HepG2 (cell line): ENCODE measurements at regions not wholly inside any gene's neighbourhood (a gene's known extent, or its start where the extent isn't known, plus 50 kb on each side); places are given as distances from the start of the nearest gene placed in this dataset.

Source experiments
- HDAC6 ChIP-seq: fragments of 200-600 bp; sonication (generic); IDR thresholded peaks from 2 replicates; pipeline ENCODE4 v1.7.0; 2017; ENCODE audit warnings: mild to moderate bottlenecking, antibody characterized with exemption, low read length, low read depth
- RFX5 ChIP-seq: IDR thresholded peaks from 2 replicates; pipeline ENCODE4 v1.6.1; 2011; ENCODE audit warnings: low read depth, low read length, improper control_type of control experiment

GRCh38 chr4:27628609-27629008, 768.0 kb downstream of the STIM2 start:
- TF ChIP-seq RFX5 (no peak), HDAC6 (no peak)
